Aorta (tissue), 5 donors: ENCODE measurements at regions not wholly inside any gene's neighbourhood (a gene's known extent, or its start where the extent isn't known, plus 50 kb on each side); places are given as distances from the start of the nearest gene placed in this dataset.

Experiments
- ATAC-seq: fragments of 200-7000 bp; cut with Tn5 transposase; one replicate; pipeline ENCODE4 v1.9.1; 2022; ENCODE audit warnings: moderate library complexity; ENCODE audit not compliant: low FRiP score
- DNase-seq, 2 donors: peaks; one replicate each; pipeline ENCODE4 v3.0.0-alpha.2; 2020
- H3K27ac ChIP-seq, 2 donors: one replicate each; pipeline ENCODE4 v1.5.1; 2013; ENCODE audit warnings: low read length in 2 of 2, mild to moderate bottlenecking in 2 of 2, moderate library complexity in 2 of 2, control low read depth in 1 of 2, inconsistent platforms in 1 of 2, low read depth in 1 of 2
- H3K27me3 ChIP-seq, 2 donors: one replicate each; pipeline ENCODE4 v1.6.1; 2013; ENCODE audit warnings: control low read depth in 1 of 2, low read length in 1 of 2, mild to moderate bottlenecking in 1 of 2, moderate library complexity in 1 of 2; ENCODE audit not compliant: insufficient read depth in 2 of 2, control insufficient read depth in 1 of 2
- H3K36me3 ChIP-seq, 2 donors: one replicate each; pipeline ENCODE4 v1.6.1; 2013; ENCODE audit warnings: control low read depth in 1 of 2, low read length in 1 of 2, mild to moderate bottlenecking in 1 of 2; ENCODE audit not compliant: insufficient read depth in 2 of 2, control insufficient read depth in 1 of 2
- H3K4me1 ChIP-seq, 2 donors: one replicate each; pipeline ENCODE4 v1.6.1; 2013; ENCODE audit warnings: low read length in 2 of 2, control low read depth in 1 of 2, mild to moderate bottlenecking in 1 of 2, moderate library complexity in 1 of 2; ENCODE audit not compliant: insufficient read depth in 2 of 2, control insufficient read depth in 1 of 2
- H3K4me3 ChIP-seq, 2 donors: one replicate each; pipeline ENCODE4 v1.5.1; 2013; ENCODE audit warnings: low read length in 2 of 2, control low read depth in 1 of 2, mild to moderate bottlenecking in 1 of 2
- H3K9me3 ChIP-seq: one replicate; pipeline ENCODE4 v1.6.1; 2013; ENCODE audit warnings: mild to moderate bottlenecking, low read length; ENCODE audit not compliant: control insufficient read depth
- WGBS, 2 donors: extraction: QIAGEN DNeasy Blood & Tissue Kit; methylation state at CpG; one replicate each; pipeline ENCODE4 v1.1.7; 2013; 5-methylcytosine and 5-hydroxymethylcytosine counted together
- intact Hi-C, 2 donors: fragments of 100-400 bp; cut with DNase I; formaldehyde crosslinking; loops; one replicate each; pipeline versions ENCODE4 v1.14.2 to v1.15.0; 2022
- donor health status: healthy with polysubstance abuse.
- donor health status: Bipolar disorder and iron deficiency.
- donor health status: DM: no; HTN: no; CAD: no.
- donor health status: DM: no; HTN: no; CAD: no.
- donor health status: DM: yes; HTN: yes; CAD: no.

- intact Hi-C loops: no loop called here
- H3K9me3 ChIP-seq: no peaks in the 10 kb centered on the region
- no peaks in the 10 kb centered on the region for H3K27me3 ChIP-seq
- 70 to 72% methylated on average over 7 of the region's 7 CpGs for WGBS, 2 donors
- H3K27ac ChIP-seq: no peak overlapping the region
- no peaks in the 10 kb centered on the region for H3K36me3 ChIP-seq
- H3K4me1 ChIP-seq: no peaks in the 10 kb centered on the region
- H3K4me3 ChIP-seq: no peak overlapping the region
- ATAC-seq: peak; percentile 62
- DNase-seq: no peak
Observed at GRCh38 chr10:62638062-62638477, 166.4 kb upstream of the ADO start.

GRCh38 chr10:62639144-62639543 is 165.4 kb upstream of the ADO start:
- WGBS, 2 donors: 89 to 90% methylated on average over 2 of the region's 2 CpGs
- no peak overlapping the region for H3K27ac ChIP-seq
- H3K4me1 ChIP-seq: no peaks in the 10 kb centered on the region
- H3K36me3 ChIP-seq: no peaks in the 10 kb centered on the region
- DNase-seq (no peak), ATAC-seq (no peak)
- H3K4me3 ChIP-seq: no peak overlapping the region
- intact Hi-C loops: no loop called here
- H3K27me3 ChIP-seq: no peaks in the 10 kb centered on the region
- no peaks in the 10 kb centered on the region for H3K9me3 ChIP-seq

- Histone ChIP-seq H3K36me3 (no peaks in the 10 kb centered on the region), H3K27me3 (no peaks in the 10 kb centered on the region), H3K9me3 (no peaks in the 10 kb centered on the region), H3K27ac (no peak overlapping the region), H3K4me3 (no peak overlapping the region), H3K4me1 (no peaks in the 10 kb centered on the region)
- intact Hi-C loops: no loop called here
- no peak for ATAC-seq
- DNase-seq: no peak
Observed at GRCh38 chr10:62640411-62640810, 164.1 kb upstream of the ADO start.

GRCh38 chr10:62643606-62644587 is 160.6 kb upstream of the ADO start:
- Histone ChIP-seq H3K27me3 (no peaks in the 10 kb centered on the region), H3K4me3 (no peak overlapping the region), H3K36me3 (no peaks in the 10 kb centered on the region), H3K4me1 (no peaks in the 10 kb centered on the region), H3K27ac (no peak overlapping the region), H3K9me3 (no peaks in the 10 kb centered on the region)
- ATAC-seq (no peak), DNase-seq (no peak)
- 71 to 72% methylated on average over 5 of the region's 5 CpGs for WGBS, 2 donors
- intact Hi-C loops: no loop called here

- intact Hi-C loops: no loop called here
- H3K4me1 ChIP-seq: no peaks in the 10 kb centered on the region
- WGBS, 2 donors: 87 to 92% methylated on average over 6 of the region's 6 CpGs
- no peaks in the 10 kb centered on the region for H3K27me3 ChIP-seq
- DNase-seq: no peak
- H3K27ac ChIP-seq: no peak overlapping the region
- no peaks in the 10 kb centered on the region for H3K36me3 ChIP-seq
- ATAC-seq: no peak
- H3K4me3 ChIP-seq: no peak overlapping the region
- no peaks in the 10 kb centered on the region for H3K9me3 ChIP-seq
Observed at GRCh38 chr10:62647375-62648092, 157.0 kb upstream of the ADO start.

GRCh38 chr10:62648921-62649320 is 155.6 kb upstream of the ADO start:
- no peak for ATAC-seq
- Histone ChIP-seq H3K4me3 (no peak overlapping the region), H3K9me3 (no peaks in the 10 kb centered on the region), H3K27ac (no peak overlapping the region), H3K27me3 (no peaks in the 10 kb centered on the region), H3K36me3 (no peaks in the 10 kb centered on the region), H3K4me1 (no peaks in the 10 kb centered on the region)
- intact Hi-C loops: no loop called here
- no peak for DNase-seq
- WGBS, 2 donors: 89 to 90% methylated on average over 1 of the region's 1 CpG

- DNase-seq (no peak), ATAC-seq (no peak)
- Histone ChIP-seq H3K4me3 (no peak overlapping the region), H3K9me3 (no peaks in the 10 kb centered on the region), H3K27me3 (no peaks in the 10 kb centered on the region), H3K4me1 (no peaks in the 10 kb centered on the region), H3K36me3 (no peaks in the 10 kb centered on the region), H3K27ac (no peak overlapping the region)
- intact Hi-C loops: no loop called here
- 92 to 96% methylated on average over 2 of the region's 2 CpGs for WGBS, 2 donors
Observed at GRCh38 chr10:62650411-62650810, 154.1 kb upstream of the ADO start.

- DNase-seq (no peak), ATAC-seq (no peak)
- 66 to 72% methylated on average over 2 of the region's 2 CpGs for WGBS, 2 donors
- Histone ChIP-seq H3K9me3 (no peaks in the 10 kb centered on the region), H3K27me3 (no peaks in the 10 kb centered on the region), H3K27ac (no peak overlapping the region), H3K4me3 (no peak overlapping the region), H3K36me3 (no peaks in the 10 kb centered on the region), H3K4me1 (no peaks in the 10 kb centered on the region)
- intact Hi-C loops: no loop called here
Observed at GRCh38 chr10:62651341-62651740, 153.2 kb upstream of the ADO start.

- ATAC-seq: no peak
- 59 to 70% methylated on average over 2 of the region's 2 CpGs for WGBS, 2 donors
- H3K27ac ChIP-seq: no peak overlapping the region
Observed at GRCh38 chr10:62652114-62652513, 152.4 kb upstream of the ADO start.

More at GRCh38 chr10:62652114-62652513, 152.4 kb upstream of the ADO start:
- intact Hi-C loops: no loop called here
- no peaks in the 10 kb centered on the region for H3K9me3 ChIP-seq
- H3K36me3 ChIP-seq: no peaks in the 10 kb centered on the region
- no peak for DNase-seq
- no peak overlapping the region for H3K4me3 ChIP-seq
- H3K27me3 ChIP-seq: no peaks in the 10 kb centered on the region
- H3K4me1 ChIP-seq: no peaks in the 10 kb centered on the region
